Stimulated activated CD4-positive, alpha-beta T cell treated with anti-CD3 and anti-CD28 coated beads, Interleukin-2, amount 100 ng/mL, for 4 hours (primary cell): ENCODE measurements at regions not wholly inside any gene's neighbourhood (a gene's known extent, or its start where the extent isn't known, plus 50 kb on each side); places are given as distances from the start of the nearest gene placed in this dataset.

ENCODE experiments used
- DNase-seq: peaks from one replicate; pipeline ENCODE4 v3.0.0-alpha.2; 2020; ENCODE audit warnings: low read depth

DNA sequence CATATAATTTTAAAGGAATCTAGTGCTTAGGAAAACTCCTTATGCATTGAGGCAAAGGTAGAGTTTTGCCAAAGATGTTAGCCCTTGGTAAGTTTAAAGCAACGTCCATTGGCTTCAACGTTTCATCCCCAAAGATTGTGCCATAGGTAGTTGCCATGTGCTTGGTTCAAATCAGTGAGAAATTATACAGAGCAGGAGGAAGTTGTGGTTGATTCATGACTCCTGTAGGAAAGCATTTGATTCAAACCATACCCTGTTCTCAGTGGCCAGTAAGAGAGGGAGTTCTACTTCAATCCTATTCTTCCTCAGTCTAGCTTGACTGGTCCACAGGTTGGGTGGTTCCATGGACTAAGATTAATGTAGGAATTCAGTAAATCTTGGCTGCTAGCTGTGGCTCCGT is 535.6 kb downstream of the QKI start:
- no peak for DNase-seq

DNA sequence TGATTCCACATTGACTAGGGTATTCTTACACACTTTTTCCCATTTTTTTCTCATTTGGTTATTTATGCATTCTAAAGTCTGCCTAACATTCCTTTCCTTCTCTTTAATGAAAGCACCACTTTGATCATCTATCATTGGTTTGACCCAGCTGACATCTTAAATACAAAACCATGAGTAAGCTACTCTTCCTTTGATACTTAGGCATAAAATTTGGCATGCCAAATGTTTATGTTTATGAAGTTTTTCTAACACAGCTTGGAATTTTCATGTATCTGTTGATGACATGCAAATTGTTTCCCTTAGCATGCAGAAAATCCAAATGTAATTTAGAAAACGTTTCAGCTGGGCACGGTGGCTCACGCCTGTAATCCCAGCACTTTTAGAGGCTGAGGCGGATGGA is 534.9 kb downstream of the QKI start:
- no peak for DNase-seq

- DNase-seq: no peak
These were observed 533.7 kb downstream of the QKI start for GRCh38 chr6:163948250-163948649.

DNA sequence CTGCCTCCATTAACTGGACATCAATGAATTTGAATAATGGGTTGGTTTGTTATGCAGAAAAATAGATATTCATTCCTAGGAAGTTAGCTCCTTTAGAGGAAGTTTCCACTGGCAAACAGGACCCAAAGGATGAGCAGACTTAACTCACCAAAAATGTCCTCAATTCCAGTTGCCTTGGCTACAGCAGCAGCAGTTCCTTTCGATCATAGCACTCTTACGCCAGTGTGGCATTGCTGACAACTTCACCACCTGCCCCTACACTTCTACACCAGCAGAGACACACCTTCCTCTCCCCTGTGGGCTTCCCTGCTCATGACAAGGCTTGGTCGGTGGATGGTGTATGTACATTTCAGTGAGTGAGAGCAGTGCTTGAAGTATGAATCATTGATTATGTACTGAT is 532.8 kb downstream of the QKI start:
- no peak for DNase-seq

- DNase-seq: no peak
These were observed 531.9 kb downstream of the QKI start for GRCh38 chr6:163946437-163946836.

- no peak for DNase-seq
These were observed 531.3 kb downstream of the QKI start for GRCh38 chr6:163945808-163946207.

DNA sequence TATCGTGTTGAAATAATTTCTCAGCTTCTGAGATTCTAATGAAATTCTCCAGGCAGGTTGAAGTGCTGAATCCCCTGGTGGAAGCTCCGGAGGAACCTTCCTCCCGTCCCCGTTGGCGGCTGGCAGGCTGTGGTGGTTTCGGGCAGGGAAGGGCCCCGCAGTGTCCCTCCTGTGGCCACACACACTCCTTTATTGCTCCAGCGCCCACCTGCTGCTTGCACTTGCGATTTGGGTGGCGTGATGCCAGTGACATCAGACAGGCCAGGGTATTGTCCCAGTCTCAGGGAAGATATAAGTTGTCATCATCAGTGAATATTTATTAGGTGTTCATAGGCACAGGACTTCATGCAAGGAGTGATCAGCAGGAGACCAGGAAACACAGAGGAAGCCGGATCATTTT is 530.4 kb downstream of the QKI start:
- DNase-seq: no peak

GRCh38 chr6:163943607-163944385 is 529.3 kb downstream of the QKI start:
- DNase-seq: no peak

GRCh38 chr6:163942790-163943189 is 528.3 kb downstream of the QKI start:
- DNase-seq: no peak

- DNase-seq: no peak
These were observed 527.1 kb downstream of the QKI start for GRCh38 chr6:163941624-163941976.

GRCh38 chr6:163940705-163941623 is 526.4 kb downstream of the QKI start:
- DNase-seq: no peak

DNA sequence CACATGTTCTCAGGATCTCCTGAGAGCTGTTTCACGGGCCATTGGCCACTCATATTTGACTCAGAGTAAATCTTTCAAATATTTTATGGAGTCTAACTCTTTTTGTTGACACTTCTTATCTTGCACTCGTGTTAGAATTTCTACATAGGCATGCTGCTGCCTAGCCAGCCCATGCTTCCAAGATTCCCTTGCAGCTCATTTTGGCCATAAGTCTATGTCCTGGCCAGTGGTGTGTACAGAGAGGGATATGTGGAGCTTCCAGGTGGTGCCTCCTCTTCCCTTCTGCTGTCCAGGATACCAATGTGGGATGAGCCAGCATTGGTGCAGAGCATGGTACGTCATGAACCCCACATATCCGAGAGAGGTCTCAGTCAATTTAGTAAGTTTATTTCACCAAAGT is 522.6 kb downstream of the QKI start:
- no peak for DNase-seq

- DNase-seq: no peak
These were observed 520.7 kb downstream of the QKI start for GRCh38 chr6:163935158-163935762.

DNA sequence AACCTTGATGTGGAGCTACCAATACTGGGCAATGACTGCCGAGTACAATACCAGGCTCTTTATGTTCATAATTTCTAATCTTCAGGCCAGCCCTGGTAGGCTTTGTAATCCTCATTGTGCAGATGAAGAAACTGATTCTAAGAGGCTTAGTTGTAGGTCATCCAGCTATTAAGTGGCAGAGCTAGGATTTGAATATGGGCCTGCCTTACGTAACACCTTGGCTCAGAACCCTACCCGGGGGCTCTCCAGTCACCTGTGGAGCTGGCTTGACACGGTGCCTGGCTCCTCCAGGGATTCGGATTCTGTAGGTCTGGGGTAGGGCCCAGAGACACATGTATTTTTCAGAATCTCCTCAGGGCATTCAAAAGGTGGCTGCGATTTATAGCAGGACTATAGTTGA is 515.5 kb downstream of the QKI start:
- DNase-seq: no peak

- no peak for DNase-seq
These were observed 515.0 kb downstream of the QKI start for GRCh38 chr6:163929538-163929937.

- DNase-seq: no peak
These were observed 512.1 kb downstream of the QKI start for GRCh38 chr6:163926642-163927041.

- no peak for DNase-seq
These were observed 511.3 kb downstream of the QKI start for GRCh38 chr6:163925839-163926238.

DNA sequence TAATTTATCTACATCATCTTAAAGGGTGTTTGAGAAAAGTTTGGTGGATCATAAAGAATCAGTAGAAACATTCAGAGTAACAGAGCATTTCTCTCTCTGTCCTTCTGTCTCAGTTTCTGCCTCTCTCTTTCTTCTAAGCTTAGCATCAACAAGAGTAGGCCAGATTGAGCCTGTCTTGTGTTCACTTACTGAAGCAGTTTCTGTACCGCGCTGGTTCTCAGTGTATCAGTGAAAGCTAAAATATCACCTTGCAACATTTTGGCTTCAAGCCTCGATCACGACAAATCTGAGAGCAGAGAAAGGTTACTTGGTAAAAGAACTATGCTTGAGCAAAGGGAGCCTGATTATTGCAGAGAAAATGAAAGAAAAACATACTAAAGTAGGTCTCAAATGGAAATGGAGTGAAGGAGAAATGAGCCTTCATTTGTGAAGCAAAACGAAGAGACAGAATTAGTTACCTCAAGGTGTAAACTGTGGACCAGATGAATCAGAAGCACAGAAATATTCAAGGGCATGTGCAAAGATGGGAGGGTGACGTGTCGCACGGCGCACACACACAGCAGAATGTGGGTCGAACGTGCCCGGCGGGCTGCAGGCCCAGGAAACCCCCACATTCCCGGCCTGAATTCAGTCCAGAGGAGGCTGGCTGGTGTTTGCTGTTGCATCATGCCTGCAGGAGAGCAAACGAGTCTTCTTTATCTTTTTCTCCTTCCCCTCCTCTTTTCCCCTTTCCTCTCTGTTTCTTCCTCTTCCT is 509.3 kb downstream of the QKI start:
- DNase-seq: no peak

DNA sequence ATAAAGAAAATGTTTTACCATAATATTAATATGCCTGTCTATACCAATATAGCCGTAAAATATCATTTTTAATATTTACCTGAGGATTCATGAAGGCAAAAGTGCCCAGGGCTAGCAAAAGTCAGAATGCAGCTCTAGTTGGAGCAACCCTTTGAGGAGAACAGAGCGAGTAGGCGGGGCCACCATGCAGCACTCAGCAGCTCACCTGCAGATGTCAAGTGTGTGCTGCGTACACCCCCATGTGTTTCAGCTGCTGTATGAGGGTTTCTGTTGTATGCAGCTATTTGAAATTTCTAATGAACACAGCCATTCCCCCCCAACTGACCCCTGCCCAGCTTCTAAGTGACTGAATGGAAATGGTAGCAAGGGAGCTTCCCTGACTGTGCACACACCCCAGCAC is 508.0 kb downstream of the QKI start:
- DNase-seq: no peak

DNA sequence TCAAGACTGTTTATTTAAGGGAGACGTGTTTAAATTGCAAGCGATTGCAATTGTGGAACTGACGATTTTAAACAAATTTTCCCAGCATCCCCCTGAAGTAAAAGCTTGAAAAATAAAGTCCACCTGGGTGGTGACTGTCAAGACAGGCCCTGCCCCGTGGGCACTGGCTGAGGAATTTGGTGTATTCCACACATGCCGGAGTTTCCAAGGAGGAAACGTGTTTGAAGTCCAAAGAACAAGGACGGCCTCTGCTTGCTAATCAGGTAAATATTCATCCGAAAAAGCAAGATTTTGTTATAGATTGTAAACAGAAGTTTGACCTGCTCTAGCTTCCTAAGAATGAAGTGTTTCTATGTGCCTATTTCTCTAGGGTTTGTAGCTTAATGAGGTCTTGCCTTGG is 505.1 kb downstream of the QKI start:
- DNase-seq: no peak

- no peak for DNase-seq
These were observed 502.0 kb downstream of the QKI start for GRCh38 chr6:163916315-163917081.

DNA sequence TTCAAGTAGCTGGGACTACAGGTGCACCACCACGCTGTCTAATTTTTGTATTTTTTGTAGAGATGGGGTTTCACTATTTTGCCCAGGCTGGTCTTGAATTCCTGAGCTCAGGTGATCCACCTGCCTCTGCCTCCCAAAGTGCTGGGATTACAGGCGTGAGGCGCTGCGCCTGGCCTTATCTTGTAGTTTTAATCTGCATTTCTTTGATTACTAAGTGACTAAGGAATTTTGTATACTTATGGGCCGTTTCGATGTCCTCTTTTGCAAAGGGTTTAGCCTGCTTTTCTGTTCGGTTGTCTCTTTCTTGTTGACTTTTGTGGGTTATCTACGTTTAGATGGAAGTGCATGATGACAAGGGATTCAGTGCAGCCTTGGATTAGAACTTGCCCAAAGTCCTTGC is 500.6 kb downstream of the QKI start:
- no peak for DNase-seq
